Mucosa of descending colon (tissue), 3 donors: ENCODE measurements at regions not wholly inside any gene's neighbourhood (a gene's known extent, or its start where the extent isn't known, plus 50 kb on each side); places are given as distances from the start of the nearest gene placed in this dataset.

Experiments
- ATAC-seq: fragments of 200-7000 bp; cut with Tn5 transposase; one replicate; pipeline ENCODE4 v1.9.1; 2020; ENCODE audit warnings: mild to moderate bottlenecking, moderate library complexity
- DNase-seq, 3 donors: peaks; one replicate each; pipeline ENCODE4 v3.0.0-alpha.2; 2020
- H3K36me3 ChIP-seq: fragments of 200-600 bp; one replicate; pipeline ENCODE4 v1.8.0; 2021; ENCODE audit warnings: low read depth, mild to moderate bottlenecking
- H3K4me1 ChIP-seq: fragments of 200-600 bp; one replicate; pipeline ENCODE4 v1.8.0; 2021; ENCODE audit warnings: low read depth, mild to moderate bottlenecking
- H3K4me3 ChIP-seq: fragments of 200-600 bp; one replicate; pipeline ENCODE4 v1.8.0; 2021; ENCODE audit warnings: mild to moderate bottlenecking
- H3K9me3 ChIP-seq: fragments of 200-600 bp; one replicate; pipeline ENCODE4 v1.8.0; 2021; ENCODE audit warnings: mild to moderate bottlenecking
- CTCF ChIP-seq: fragments of 200-600 bp; IDR thresholded peaks from one replicate; pipeline ENCODE4 v1.8.0; 2022; ENCODE audit warnings: antibody characterized with exemption, mild to moderate bottlenecking
- intact Hi-C, 2 donors: fragments of 100-400 bp; cut with DNase I in 1 of 2; cut with micrococcal nuclease in 1 of 2; formaldehyde crosslinking; loops; one replicate each; pipeline versions ENCODE4 v1.11.0 to v1.11.1; 2022; cut with DNase I, micrococcal nuclease
- donor health status: DM: no; HTN: no; CAD: no; lungs with moderate emphysema.
- donor health status: DM: no; HTN: no; CAD: no.
- donor health status: DM: no; HTN: yes; CAD: no.

- H3K4me1 ChIP-seq = no peaks in the 10 kb centered on the region
- ATAC-seq (no peak), DNase-seq (no peak)
- H3K4me3 ChIP-seq = no peak overlapping the region
- no peaks in the 10 kb centered on the region for H3K9me3 ChIP-seq
- H3K36me3 ChIP-seq = no peaks in the 10 kb centered on the region
- intact Hi-C loops = loop anchor here in 1 of 2 donors (10.0 kb wide), 1 partner anchor 915 kb away; no protein-coding TSS in a partner anchor
- TF ChIP-seq CTCF = no peak
Observed at GRCh38 chr10:113389969-113390368, 162.9 kb upstream of the HABP2 start.

- no peaks in the 10 kb centered on the region for H3K9me3 ChIP-seq
- no peaks in the 10 kb centered on the region for H3K4me1 ChIP-seq
- H3K36me3 ChIP-seq = no peaks in the 10 kb centered on the region
- no peak overlapping the region for H3K4me3 ChIP-seq
- intact Hi-C loops = no loop called here
- DNase-seq = no peak
- TF ChIP-seq CTCF = no peak
- ATAC-seq = no peak
Observed at GRCh38 chr10:113390896-113391295, 162.0 kb upstream of the HABP2 start.

- DNase-seq (no peak), ATAC-seq (no peak)
- no peak for TF ChIP-seq CTCF
- Histone ChIP-seq H3K4me3 (no peak overlapping the region), H3K36me3 (no peaks in the 10 kb centered on the region), H3K9me3 (no peaks in the 10 kb centered on the region), H3K4me1 (no peaks in the 10 kb centered on the region)
- intact Hi-C loops = no loop called here
Observed at GRCh38 chr10:113397047-113397446, 155.8 kb upstream of the HABP2 start.

- H3K4me3 ChIP-seq = no peak overlapping the region
- intact Hi-C loops = no loop called here
- DNase-seq (no peak), ATAC-seq (no peak)
- H3K9me3 ChIP-seq = no peaks in the 10 kb centered on the region
- no peaks in the 10 kb centered on the region for H3K36me3 ChIP-seq
- no peak for TF ChIP-seq CTCF
- no peaks in the 10 kb centered on the region for H3K4me1 ChIP-seq
Observed at GRCh38 chr10:113399065-113399464, 153.8 kb upstream of the HABP2 start.

- H3K36me3 ChIP-seq = no peaks in the 10 kb centered on the region
- no peaks in the 10 kb centered on the region for H3K9me3 ChIP-seq
- intact Hi-C loops = no loop called here
- ATAC-seq = no peak
- no peak for DNase-seq
- H3K4me3 ChIP-seq = no peak overlapping the region
- H3K4me1 ChIP-seq = no peaks in the 10 kb centered on the region
- TF ChIP-seq CTCF = no peak
Observed at GRCh38 chr10:113402602-113403001, 150.3 kb upstream of the HABP2 start.

- intact Hi-C loops = no loop called here
- no peaks in the 10 kb centered on the region for H3K36me3 ChIP-seq
- no peak overlapping the region for H3K4me3 ChIP-seq
- no peaks in the 10 kb centered on the region for H3K9me3 ChIP-seq
- H3K4me1 ChIP-seq = no peaks in the 10 kb centered on the region
- no peak for TF ChIP-seq CTCF
- DNase-seq (no peak), ATAC-seq (no peak)
Observed at GRCh38 chr10:113407218-113407617, 145.6 kb upstream of the HABP2 start.
